ENCODE measurements at regions not wholly inside any gene's neighbourhood (a gene's known extent, or its start where the extent isn't known, plus 50 kb on each side); places are given as distances from the start of the nearest gene placed in this dataset.
A peak's percentile ranks its signal among the peaks of the same experiment; 100 is the strongest.
"Not testable (repeated sequence)": the region's sequence is repeated elsewhere in the genome, so short reads cannot be mapped to it uniquely, and the experiment has no call there.

- DNase-seq: no peak
Measured at GRCh38 chr3:81887448-81887847, 126.0 kb upstream of the GBE1 start.

- no peak for DNase-seq
Measured at GRCh38 chr3:81886081-81886480, 124.6 kb upstream of the GBE1 start.

GRCh38 chr3:81884791-81885190 is 123.3 kb upstream of the GBE1 start:
- DNase-seq: no peak

GRCh38 chr3:81876826-81877225 is 115.4 kb upstream of the GBE1 start:
- no peak for DNase-seq

- no peak for DNase-seq
Measured at GRCh38 chr3:81874738-81875137, 113.3 kb upstream of the GBE1 start.

GRCh38 chr3:81872566-81872965 is 111.1 kb upstream of the GBE1 start:
- no peak for DNase-seq

GRCh38 chr3:81871358-81872155 is 110.1 kb upstream of the GBE1 start:
- DNase-seq: no peak

GRCh38 chr3:81869382-81869781 is 107.9 kb upstream of the GBE1 start:
- no peak for DNase-seq

- no peak for DNase-seq
Measured at GRCh38 chr3:81868597-81868996, 107.2 kb upstream of the GBE1 start.

GRCh38 chr3:81867875-81868274 is 106.4 kb upstream of the GBE1 start:
- no peak for DNase-seq

- not testable (repeated sequence) for DNase-seq
Measured at GRCh38 chr3:81865164-81865563, 103.7 kb upstream of the GBE1 start.

- DNase-seq: no peak
Measured at GRCh38 chr3:81864272-81864671, 102.8 kb upstream of the GBE1 start.

- DNase-seq: no peak
Measured at GRCh38 chr3:81863756-81864155, 102.3 kb upstream of the GBE1 start.

GRCh38 chr3:81861593-81861992 is 100.1 kb upstream of the GBE1 start:
- no peak for DNase-seq

GRCh38 chr3:81859524-81859923 is 98.1 kb upstream of the GBE1 start:
- no peak for DNase-seq

- DNase-seq: no peak
Measured at GRCh38 chr3:81853431-81853830, 92.0 kb upstream of the GBE1 start.

- no peak for DNase-seq
Measured at GRCh38 chr3:81851176-81851575, 89.7 kb upstream of the GBE1 start.

- DNase-seq: no peak
Measured at GRCh38 chr3:81846988-81847387, 85.5 kb upstream of the GBE1 start.

GRCh38 chr3:81841540-81841939 is 80.1 kb upstream of the GBE1 start:
- DNase-seq: peak; percentile 4

- no peak for DNase-seq
Measured at GRCh38 chr3:81839504-81840094, 78.2 kb upstream of the GBE1 start.

- DNase-seq: no peak
Measured at GRCh38 chr3:81838457-81838856, 77.0 kb upstream of the GBE1 start.

GRCh38 chr3:81837071-81837593 is 75.7 kb upstream of the GBE1 start:
- no peak for DNase-seq

GRCh38 chr3:81829937-81830336 is 68.5 kb upstream of the GBE1 start:
- DNase-seq: no peak

- not testable (repeated sequence) for DNase-seq
Measured at GRCh38 chr3:81829272-81829671, 67.8 kb upstream of the GBE1 start.

All from NCI-H1092 treated with DMSO at 0.1 percent for 48 hours (cell line).